Activated naive CD8-positive, alpha-beta T cell treated with anti-CD3 and anti-CD28 coated beads, Interleukin-2, amount 50 U/mL, for 24 hours (primary cell): ENCODE measurements at regions not wholly inside any gene's neighbourhood (a gene's known extent, or its start where the extent isn't known, plus 50 kb on each side); places are given as distances from the start of the nearest gene placed in this dataset.

ENCODE experiments used
- ATAC-seq: fragments of 150-1000 bp; cut with Tn5 transposase; one replicate; pipeline ENCODE4 v1.10.0; 2021
- DNase-seq: peaks from one replicate; pipeline ENCODE4 v3.0.0; 2021
- H3K27ac Mint-ChIP-seq: one replicate; pipeline ENCODE4 v1.8.0; 2021; ENCODE audit warnings: mild to moderate bottlenecking, mixed read lengths
- H3K27me3 Mint-ChIP-seq: one replicate; pipeline ENCODE4 v1.8.0; 2021; ENCODE audit warnings: mixed read lengths
- H3K36me3 Mint-ChIP-seq: one replicate; pipeline ENCODE4 v1.8.0; 2021; ENCODE audit warnings: low read depth, mixed read lengths
- H3K4me1 Mint-ChIP-seq: one replicate; pipeline ENCODE4 v1.8.0; 2021; ENCODE audit warnings: mixed read lengths
- H3K4me3 Mint-ChIP-seq: one replicate; pipeline ENCODE4 v1.8.0; 2021; ENCODE audit warnings: mild to moderate bottlenecking, moderate library complexity, mixed read lengths
- H3K9me3 Mint-ChIP-seq: one replicate; pipeline ENCODE4 v1.8.0; 2021; ENCODE audit warnings: mixed read lengths

DNA sequence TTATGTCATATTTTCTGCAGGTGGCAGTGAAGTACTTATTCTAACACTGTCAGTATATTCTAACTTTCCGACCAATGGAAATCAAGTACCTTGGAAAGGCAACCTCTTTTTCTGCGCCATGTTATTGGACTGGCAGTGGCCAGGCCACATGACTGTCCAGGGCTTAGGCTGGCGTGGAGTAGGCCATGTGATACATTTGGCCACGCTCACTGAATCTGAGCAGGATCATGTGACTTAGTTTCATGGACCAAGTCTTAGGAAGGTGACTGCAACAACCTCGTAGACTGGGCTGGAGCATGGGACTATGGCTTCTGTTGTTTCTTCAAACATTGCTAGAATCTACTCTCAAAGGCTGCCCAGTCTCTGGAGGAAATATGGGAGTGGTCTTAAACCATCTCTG, 60.4 kb upstream of the HAAO start:
- Mint-ChIP-seq H3K9me3 (no peaks in the 10 kb centered on the region), H3K27ac (no peak overlapping the region), H3K27me3 (no peaks in the 10 kb centered on the region), H3K36me3 (no peaks in the 10 kb centered on the region), H3K4me1 (no peaks in the 10 kb centered on the region), H3K4me3 (no peak overlapping the region)
- ATAC-seq = no peak
- no peak for DNase-seq

DNA sequence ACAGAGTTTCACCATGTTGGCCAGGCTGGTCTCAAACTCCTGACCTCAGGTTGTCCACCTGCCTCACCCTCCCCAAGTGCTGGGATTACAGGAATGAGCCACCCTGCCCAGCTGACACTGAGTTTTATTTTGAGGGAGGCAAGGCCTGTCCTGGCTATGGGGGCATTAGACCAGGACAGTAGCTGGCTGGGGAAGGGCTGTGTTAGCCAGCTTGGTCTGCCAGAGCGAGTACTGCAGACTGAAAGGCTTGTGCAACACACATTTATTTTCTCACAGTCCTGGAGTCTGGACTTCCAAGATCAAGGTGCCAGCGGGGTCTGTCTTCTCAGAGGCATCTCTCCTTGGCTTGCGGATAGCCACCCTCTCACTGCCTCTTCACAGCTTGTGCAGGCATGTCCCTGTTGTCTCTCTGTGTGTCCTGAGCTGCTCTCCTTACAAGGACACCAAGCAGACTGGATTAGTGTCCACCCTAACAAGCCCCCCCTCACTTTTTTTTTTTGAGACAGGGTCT, 59.4 kb upstream of the HAAO start:
- Mint-ChIP-seq H3K27ac (no peak overlapping the region), H3K4me1 (no peaks in the 10 kb centered on the region), H3K9me3 (no peaks in the 10 kb centered on the region), H3K36me3 (no peaks in the 10 kb centered on the region), H3K27me3 (no peaks in the 10 kb centered on the region), H3K4me3 (no peak overlapping the region)
- no peak for DNase-seq
- no peak for ATAC-seq

DNA sequence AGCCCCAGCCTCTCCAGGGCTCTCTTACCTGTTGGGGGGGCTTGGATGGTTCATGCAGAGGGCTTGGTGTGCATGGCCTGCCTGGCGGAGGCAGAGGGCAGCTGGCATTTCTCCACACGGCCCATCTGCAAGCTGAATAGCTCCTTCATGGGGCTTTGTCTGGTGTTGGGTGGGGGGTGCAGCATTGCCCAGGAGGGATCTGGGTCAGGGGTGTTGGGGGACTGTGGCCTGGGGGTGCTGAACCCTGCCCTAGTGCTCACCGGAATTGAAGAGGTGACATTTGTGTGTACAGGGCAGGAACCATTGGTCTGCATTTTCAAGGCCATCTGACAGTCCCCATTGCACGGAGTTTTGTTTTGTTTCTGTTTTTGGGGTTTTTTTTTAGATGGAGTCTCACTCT, 58.8 kb upstream of the HAAO start:
- no peaks in the 10 kb centered on the region for H3K36me3 Mint-ChIP-seq
- no peaks in the 10 kb centered on the region for H3K4me1 Mint-ChIP-seq
- ATAC-seq = no peak
- H3K27ac Mint-ChIP-seq = no peak overlapping the region
- H3K27me3 Mint-ChIP-seq = no peaks in the 10 kb centered on the region
- no peak overlapping the region for H3K4me3 Mint-ChIP-seq
- H3K9me3 Mint-ChIP-seq = no peaks in the 10 kb centered on the region
- DNase-seq = no peak

DNA sequence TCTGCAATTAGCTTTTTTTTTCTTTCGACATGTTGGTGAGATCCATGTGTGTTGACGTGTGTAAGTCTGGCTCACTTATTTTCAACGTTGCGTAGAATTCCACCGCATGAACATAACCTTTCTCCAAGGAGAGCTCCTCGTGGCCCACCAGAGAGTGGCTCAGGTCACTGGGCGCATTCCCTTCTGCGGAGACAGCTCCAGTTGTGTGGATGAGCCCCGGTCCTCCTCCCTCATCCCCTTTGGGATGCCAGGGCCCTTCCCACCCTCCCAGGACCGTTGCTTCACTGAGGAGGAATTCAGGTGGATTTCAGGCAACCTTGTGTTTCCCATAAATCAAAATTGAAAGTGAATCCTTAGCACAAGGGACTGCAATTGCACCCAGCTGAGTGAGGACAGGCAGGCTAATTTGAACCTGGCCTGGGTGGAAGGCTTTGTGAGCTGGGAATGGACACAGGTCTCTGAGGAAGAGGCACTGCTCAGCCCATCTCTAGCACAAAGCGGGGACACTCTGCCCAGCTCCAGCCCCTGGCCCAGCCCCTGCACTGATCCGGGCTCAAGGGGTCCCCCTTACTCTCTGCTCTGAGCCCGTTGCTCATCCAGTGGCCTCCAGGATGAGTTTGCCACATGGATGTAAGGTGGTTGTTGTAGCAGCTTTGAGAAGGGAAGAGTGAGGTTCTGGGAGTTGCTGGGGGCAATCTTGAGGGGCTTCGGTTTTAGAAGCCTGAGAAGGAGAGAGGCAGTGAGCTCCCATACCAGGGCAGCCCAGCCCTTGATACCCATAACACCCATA, 57.8 kb upstream of the HAAO start:
- DNase-seq = no peak
- Mint-ChIP-seq H3K9me3 (no peaks in the 10 kb centered on the region), H3K27me3 (no peaks in the 10 kb centered on the region), H3K36me3 (no peaks in the 10 kb centered on the region), H3K4me1 (no peaks in the 10 kb centered on the region), H3K4me3 (no peak overlapping the region), H3K27ac (no peak overlapping the region)
- ATAC-seq = no peak

DNA sequence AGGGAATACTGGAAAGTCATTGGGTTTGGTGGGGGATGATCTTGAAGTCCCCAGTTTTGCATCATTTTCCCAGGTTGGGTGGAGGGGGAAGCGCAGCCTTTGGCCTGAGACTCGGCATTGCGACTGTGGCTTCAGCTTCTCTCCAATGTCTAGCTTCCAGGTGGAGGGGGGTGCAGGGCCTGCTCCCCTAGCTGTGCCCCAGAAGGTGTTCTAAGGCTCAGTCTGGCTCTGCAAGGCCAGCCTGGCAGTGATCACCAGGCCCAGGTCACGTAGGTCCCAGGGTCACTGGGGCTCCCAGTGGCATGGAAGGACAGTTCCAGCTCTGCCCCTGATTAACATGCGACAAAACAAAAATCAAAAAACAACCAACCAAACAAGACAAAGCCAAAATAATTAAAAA, 56.9 kb upstream of the HAAO start:
- no peaks in the 10 kb centered on the region for H3K27me3 Mint-ChIP-seq
- no peak for ATAC-seq
- no peaks in the 10 kb centered on the region for H3K9me3 Mint-ChIP-seq
- no peak overlapping the region for H3K27ac Mint-ChIP-seq
- H3K4me1 Mint-ChIP-seq = no peaks in the 10 kb centered on the region
- H3K4me3 Mint-ChIP-seq = no peak overlapping the region
- H3K36me3 Mint-ChIP-seq = no peaks in the 10 kb centered on the region
- DNase-seq = no peak

DNA sequence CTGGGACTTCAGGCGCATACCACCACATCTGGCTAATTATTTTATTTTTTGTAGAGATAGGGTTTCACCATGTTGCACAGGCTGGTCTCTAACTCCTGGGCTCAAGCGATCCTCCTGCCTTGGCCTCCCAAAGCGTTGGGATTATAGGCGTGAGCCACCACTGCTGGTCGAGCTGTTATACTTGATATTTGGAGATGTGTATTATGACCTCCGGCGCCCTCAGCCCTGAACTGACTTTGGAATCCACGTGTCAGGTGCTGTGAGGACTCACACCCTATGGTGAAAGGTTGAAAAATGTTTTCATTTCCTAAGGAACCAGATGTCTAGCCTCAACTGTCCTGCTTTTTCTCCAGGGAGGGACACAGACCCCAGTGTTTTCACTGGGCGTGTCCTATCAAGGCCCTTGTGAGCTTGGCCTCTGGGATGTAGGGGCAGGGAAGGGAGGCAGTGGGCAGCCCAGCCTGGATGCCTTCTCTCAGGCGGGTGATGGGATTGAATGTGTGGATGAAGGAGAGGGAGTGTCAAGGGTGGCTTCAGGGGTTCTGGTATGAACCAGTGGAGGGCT, 56.4 kb upstream of the HAAO start:
- Mint-ChIP-seq H3K4me1 (no peaks in the 10 kb centered on the region), H3K4me3 (no peak overlapping the region), H3K27me3 (no peaks in the 10 kb centered on the region), H3K27ac (no peak overlapping the region), H3K9me3 (no peaks in the 10 kb centered on the region), H3K36me3 (no peaks in the 10 kb centered on the region)
- no peak for DNase-seq
- no peak for ATAC-seq

DNA sequence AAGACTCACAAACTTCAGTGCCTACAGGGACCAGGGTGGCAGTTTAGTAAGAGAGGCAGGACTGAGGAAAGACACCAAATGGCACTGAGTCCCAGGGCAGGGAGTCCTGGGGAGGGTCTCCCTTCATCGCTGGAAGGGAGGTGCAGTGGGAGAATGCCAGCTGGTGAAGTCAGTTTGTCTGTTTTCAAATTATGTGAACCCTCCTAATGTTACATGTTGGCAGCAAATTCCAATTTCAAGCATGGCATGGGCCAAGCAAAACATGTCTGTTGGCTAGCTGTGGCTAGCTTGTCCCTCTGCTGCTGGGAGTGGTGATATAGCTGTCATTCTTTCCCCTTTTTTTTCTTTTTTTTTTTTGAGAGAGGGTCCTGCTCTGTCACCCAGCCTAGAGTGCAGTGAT, 55.9 kb upstream of the HAAO start:
- Mint-ChIP-seq H3K36me3 (no peaks in the 10 kb centered on the region), H3K27me3 (no peaks in the 10 kb centered on the region), H3K4me1 (no peaks in the 10 kb centered on the region), H3K9me3 (no peaks in the 10 kb centered on the region), H3K4me3 (no peak overlapping the region), H3K27ac (no peak overlapping the region)
- DNase-seq (no peak), ATAC-seq (no peak)

DNA sequence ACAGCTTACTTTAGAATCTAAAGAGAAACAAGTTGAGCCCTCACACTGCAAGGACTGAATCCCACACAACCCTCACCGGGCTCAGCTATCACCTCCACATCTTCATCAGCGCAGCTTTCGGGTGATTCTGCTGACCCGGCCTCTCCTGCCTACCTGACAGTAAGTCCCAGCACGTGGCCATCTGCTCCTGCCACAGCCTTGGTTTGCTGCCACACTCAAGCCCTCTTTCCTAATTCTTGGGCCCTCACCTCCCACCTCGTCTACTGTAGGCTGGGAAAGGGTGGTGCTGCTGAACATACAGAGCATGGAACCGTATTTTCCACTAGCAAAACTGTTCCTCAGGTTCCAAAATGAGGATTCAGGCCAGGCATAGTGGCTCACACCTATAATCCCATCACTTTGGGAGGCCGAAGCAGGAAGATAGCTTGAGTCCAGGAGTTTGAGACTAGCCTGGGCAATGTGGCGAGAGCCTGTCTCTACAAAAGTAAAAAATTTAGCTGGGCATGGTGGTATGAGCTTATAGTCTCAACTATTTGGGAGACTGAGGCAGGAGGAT, 55.3 kb upstream of the HAAO start:
- Mint-ChIP-seq H3K27me3 (no peaks in the 10 kb centered on the region), H3K27ac (no peak overlapping the region), H3K4me3 (no peak overlapping the region), H3K4me1 (no peaks in the 10 kb centered on the region), H3K9me3 (no peaks in the 10 kb centered on the region), H3K36me3 (no peaks in the 10 kb centered on the region)
- ATAC-seq (no peak), DNase-seq (no peak)

DNA sequence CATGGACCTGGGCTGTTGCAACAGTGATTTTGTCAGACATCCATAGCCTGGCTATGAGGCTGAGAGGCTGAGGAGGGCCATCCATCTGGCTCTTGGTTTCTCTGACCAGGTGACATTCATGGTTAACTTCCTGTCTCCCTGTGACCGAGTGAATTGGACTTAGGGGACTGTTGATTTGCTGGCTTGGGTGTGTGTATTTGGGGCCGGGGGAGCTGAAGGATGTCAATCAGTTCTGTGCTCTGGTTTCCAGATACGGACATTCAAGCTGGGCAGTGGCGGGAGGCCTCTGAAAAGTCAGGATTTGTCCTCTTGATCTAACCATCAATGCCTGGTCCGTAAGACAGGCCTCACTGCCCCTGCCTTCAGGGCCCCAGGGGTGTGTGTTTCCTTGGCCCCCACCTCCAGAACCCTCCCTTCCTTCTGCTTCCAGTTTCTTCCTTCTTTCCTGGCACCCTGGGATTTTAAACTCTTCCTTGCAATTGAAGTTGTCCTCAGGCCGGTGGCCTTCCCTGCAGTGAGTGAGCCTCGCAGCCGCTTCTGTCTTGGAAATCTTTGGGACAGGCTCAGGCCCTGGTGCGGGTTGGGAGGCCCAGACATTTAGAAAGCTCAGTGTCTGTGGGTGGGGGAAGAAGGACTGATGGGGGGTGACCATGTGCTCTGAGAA, 54.7 kb upstream of the HAAO start:
- Mint-ChIP-seq H3K4me3 (no peak overlapping the region), H3K9me3 (no peaks in the 10 kb centered on the region)
- ATAC-seq = no peak

DNA sequence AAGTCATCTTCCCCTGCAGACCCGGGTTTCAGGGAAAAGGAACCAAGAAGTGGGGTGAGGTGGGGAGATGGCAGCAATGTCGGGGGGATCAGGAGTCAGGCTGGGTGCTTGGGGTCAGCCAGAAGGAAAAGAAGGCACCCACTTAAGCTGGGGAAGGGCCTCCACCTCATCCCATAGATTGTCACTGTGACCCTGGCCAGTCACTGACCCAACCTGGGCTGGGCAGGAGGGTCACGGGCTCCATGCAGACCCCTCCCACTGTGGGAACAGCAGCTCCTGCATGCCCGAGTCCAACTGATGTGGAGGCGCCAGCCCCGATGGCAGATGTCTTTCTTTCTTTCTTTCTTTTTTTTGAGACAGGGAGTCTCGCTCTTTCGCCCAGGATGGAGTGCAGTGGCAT, 53.6 kb upstream of the HAAO start:
- no peak overlapping the region for H3K27ac Mint-ChIP-seq
- no peak for DNase-seq
- no peaks in the 10 kb centered on the region for H3K36me3 Mint-ChIP-seq
- no peak for ATAC-seq
- H3K4me1 Mint-ChIP-seq = no peaks in the 10 kb centered on the region
- no peak overlapping the region for H3K4me3 Mint-ChIP-seq
- no peaks in the 10 kb centered on the region for H3K27me3 Mint-ChIP-seq
- H3K9me3 Mint-ChIP-seq = no peaks in the 10 kb centered on the region

More for the DNA sequence above, 54.7 kb upstream of the HAAO start:
- Mint-ChIP-seq H3K27ac (no peak overlapping the region), H3K36me3 (no peaks in the 10 kb centered on the region), H3K4me1 (no peaks in the 10 kb centered on the region), H3K27me3 (no peaks in the 10 kb centered on the region)
- no peak for DNase-seq

DNA sequence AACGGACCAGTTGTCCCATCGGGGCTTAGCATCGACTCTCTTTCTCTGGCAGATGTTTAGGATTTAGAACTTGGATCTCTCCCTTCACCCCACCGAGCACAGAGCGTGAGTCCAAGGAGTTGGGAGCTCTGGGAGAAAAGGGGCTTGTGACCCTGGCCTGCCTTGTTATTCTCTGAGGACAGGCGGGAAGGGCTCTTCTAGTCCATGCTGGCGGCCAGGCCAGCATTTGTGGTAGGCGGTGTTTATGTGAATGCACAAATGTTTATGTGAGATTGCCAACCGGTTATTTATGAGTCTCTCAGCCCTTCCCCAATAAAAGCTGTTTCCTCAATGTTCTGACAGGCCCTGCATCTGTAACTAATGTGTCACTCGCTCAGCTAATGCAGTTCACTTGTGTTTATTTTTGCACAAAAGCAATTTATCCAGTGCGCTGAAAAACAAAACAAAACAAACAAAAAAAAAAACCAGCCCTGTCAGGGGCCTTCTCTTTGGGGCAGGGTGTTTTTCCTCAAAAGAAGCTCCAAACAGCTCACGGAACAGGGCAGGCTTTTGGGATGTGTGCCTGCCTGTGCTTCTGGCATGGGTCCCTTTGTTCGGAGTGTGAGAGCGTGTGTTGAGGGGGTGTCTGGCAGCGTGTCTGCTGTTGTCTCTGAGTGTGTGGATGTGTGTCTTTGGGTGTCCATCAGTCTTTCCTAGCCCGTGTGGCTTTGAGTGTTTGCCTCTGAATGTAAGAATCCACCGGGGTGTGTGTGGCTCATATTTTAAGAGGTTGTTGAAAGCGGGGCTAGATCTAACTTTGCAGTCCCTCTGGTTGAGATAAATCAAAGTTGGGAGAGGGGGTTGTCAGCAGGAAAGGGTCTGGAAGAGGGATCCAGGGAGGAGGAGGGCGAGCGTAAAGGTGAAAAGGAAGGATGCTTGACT, 52.8 kb upstream of the HAAO start:
- H3K27me3 Mint-ChIP-seq = no peaks in the 10 kb centered on the region
- H3K4me3 Mint-ChIP-seq = no peak overlapping the region
- no peaks in the 10 kb centered on the region for H3K36me3 Mint-ChIP-seq
- ATAC-seq (no peak), DNase-seq (no peak)
- no peaks in the 10 kb centered on the region for H3K9me3 Mint-ChIP-seq
- no peaks in the 10 kb centered on the region for H3K4me1 Mint-ChIP-seq
- H3K27ac Mint-ChIP-seq = no peak overlapping the region

DNA sequence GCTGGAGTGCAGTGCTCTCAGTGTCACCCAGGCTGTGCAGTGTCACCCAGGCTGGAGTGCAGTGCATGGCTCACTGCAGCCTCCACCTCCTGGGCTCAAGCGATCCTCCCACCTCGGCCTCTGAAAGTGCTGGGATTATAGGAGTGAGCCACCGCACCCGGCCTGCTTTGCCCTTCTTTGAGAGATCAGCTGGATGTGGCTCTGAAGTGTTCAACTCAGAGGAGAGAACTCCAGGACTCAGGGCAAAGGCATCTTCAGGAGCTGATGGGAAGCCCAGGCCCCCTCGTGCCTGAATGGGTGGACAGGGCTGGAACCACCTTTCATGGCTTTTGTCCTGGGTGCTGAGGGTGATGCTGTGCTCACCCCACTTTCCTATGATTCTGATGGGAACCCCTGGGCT, 52.0 kb upstream of the HAAO start:
- no peaks in the 10 kb centered on the region for H3K27me3 Mint-ChIP-seq
- H3K9me3 Mint-ChIP-seq = no peaks in the 10 kb centered on the region
- H3K4me1 Mint-ChIP-seq = no peaks in the 10 kb centered on the region
- ATAC-seq = no peak
- H3K4me3 Mint-ChIP-seq = no peak overlapping the region
- no peak for DNase-seq
- no peaks in the 10 kb centered on the region for H3K36me3 Mint-ChIP-seq
- no peak overlapping the region for H3K27ac Mint-ChIP-seq

DNA sequence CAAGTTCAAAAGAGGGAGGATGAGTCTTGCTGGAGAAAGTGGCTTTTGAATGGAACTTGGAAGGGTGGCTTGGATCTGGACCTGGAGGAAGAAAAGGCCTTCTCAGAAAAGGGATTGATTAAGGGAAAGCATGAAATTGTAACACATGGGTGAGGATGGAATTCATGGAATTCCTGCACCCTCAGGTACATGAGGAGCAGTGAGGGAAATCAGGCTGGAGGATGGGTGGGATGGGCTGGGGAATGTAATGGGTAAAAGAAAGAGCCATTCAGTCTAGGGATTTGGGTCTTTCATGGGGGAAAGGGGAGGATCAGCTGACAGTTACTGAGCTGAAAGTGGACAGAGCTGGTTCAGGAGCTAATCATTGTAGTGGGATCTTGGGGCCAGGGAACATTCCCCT, 51.2 kb upstream of the HAAO start:
- Mint-ChIP-seq H3K4me3 (no peak overlapping the region), H3K36me3 (no peaks in the 10 kb centered on the region), H3K4me1 (no peaks in the 10 kb centered on the region), H3K9me3 (no peaks in the 10 kb centered on the region), H3K27me3 (no peaks in the 10 kb centered on the region), H3K27ac (no peak overlapping the region)
- ATAC-seq (no peak), DNase-seq (no peak)

DNA sequence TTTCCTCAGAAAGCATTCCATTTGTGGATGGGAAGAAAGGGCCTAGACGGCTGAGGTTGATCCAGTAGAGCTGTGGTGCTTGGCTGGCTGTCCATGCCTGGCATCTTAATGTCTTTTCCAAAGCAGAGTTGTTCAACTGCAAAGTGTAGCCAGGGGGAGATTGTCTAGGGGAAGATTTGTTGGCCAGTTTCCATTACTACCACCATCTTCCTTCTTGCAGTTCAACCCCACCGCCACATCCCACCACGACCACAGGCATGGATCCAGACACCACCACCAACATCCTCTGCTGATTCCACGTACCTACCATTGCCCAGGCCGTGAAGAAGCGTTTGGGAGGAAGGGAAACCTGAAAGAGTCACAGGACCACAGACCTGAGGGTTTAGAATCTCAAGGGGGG, 50.7 kb upstream of the HAAO start:
- H3K4me3 Mint-ChIP-seq = no peak overlapping the region
- no peaks in the 10 kb centered on the region for H3K4me1 Mint-ChIP-seq
- H3K36me3 Mint-ChIP-seq = no peaks in the 10 kb centered on the region
- H3K27ac Mint-ChIP-seq = no peak overlapping the region
- no peak for ATAC-seq
- no peaks in the 10 kb centered on the region for H3K27me3 Mint-ChIP-seq
- no peaks in the 10 kb centered on the region for H3K9me3 Mint-ChIP-seq
- no peak for DNase-seq
